Nephron (organoid): ENCODE measurements at regions not wholly inside any gene's neighbourhood (a gene's known extent, or its start where the extent isn't known, plus 50 kb on each side); places are given as distances from the start of the nearest gene placed in this dataset.
A peak's percentile ranks its signal among the peaks of the same experiment; 100 is the strongest.

Experiments used
- H3K27ac Mint-ChIP-seq, 3 experiments: 2 replicates each; pipeline ENCODE4 v1.8.0; 2020; ENCODE audit warnings: mixed read lengths in 3 of 3, mild to moderate bottlenecking in 2 of 3, moderate library complexity in 1 of 3
- H3K27me3 Mint-ChIP-seq: 2 replicates; pipeline ENCODE4 v1.8.0; 2021; ENCODE audit warnings: low read depth, mild to moderate bottlenecking, moderate library complexity, mixed read lengths
- H3K36me3 Mint-ChIP-seq: 2 replicates; pipeline ENCODE4 v1.8.0; 2020; ENCODE audit warnings: low read depth, mixed read lengths
- H3K4me1 Mint-ChIP-seq: 2 replicates; pipeline ENCODE4 v1.8.0; 2020; ENCODE audit warnings: mixed read lengths
- H3K4me3 Mint-ChIP-seq, 3 experiments: 2 replicates each; pipeline ENCODE4 v1.8.0; 2020; ENCODE audit warnings: mild to moderate bottlenecking in 3 of 3, mixed read lengths in 3 of 3, moderate library complexity in 2 of 3
- H3K9me3 Mint-ChIP-seq: 2 replicates; pipeline ENCODE4 v1.8.0; 2020; ENCODE audit warnings: mixed read lengths
- CTCF ChIP-seq, 3 experiments: fragments of 200-600 bp; sonication (generic); IDR thresholded peaks; one replicate each; pipeline ENCODE4 v1.5.0; 2021; ENCODE audit warnings: antibody characterized with exemption in 3 of 3; ENCODE audit not compliant: unreplicated experiment in 3 of 3

- TF ChIP-seq CTCF (IDR thresholded peaks at IDR 0.05; ENCODE audit: unreplicated experiment in 3 of 3): no peak
- H3K27me3 Mint-ChIP-seq: no peaks in the 10 kb centered on the region
- peaks cover 52% of the 10 kb centered on the region for H3K9me3 Mint-ChIP-seq
- H3K27ac Mint-ChIP-seq: no peak overlapping the region
- no peak overlapping the region for H3K4me3 Mint-ChIP-seq
- no peaks in the 10 kb centered on the region for H3K4me1 Mint-ChIP-seq
- H3K36me3 Mint-ChIP-seq: no peaks in the 10 kb centered on the region
Measured at GRCh38 chr7:153537271-153537670, 514.9 kb upstream of the DPP6 start.

DNA sequence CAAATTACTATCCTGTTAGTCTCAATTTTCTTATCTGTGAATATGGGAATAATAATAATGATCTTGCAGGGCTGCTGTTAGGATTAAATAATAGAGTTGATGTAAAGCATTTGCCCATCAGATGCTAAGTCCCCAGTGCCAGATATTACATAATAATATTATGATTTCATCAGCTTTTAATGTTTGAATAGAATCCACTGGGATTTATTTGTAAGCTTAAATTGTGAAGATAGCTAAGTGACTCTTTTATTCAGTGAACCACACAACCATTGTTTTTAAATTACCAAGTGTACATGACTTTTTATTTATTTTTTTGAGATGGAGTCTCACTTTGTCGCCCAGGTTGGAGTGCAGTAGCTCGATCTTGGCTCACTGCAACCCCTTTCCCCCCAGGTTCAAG, 510.3 kb upstream of the DPP6 start:
- Mint-ChIP-seq H3K4me1 (no peaks in the 10 kb centered on the region), H3K4me3 (no peak overlapping the region), H3K36me3 (no peaks in the 10 kb centered on the region), H3K9me3 (peaks cover 41% of the 10 kb centered on the region), H3K27me3 (no peaks in the 10 kb centered on the region), H3K27ac (no peak overlapping the region)
- TF ChIP-seq CTCF (IDR thresholded peaks at IDR 0.05; ENCODE audit: unreplicated experiment in 3 of 3): no peak

DNA sequence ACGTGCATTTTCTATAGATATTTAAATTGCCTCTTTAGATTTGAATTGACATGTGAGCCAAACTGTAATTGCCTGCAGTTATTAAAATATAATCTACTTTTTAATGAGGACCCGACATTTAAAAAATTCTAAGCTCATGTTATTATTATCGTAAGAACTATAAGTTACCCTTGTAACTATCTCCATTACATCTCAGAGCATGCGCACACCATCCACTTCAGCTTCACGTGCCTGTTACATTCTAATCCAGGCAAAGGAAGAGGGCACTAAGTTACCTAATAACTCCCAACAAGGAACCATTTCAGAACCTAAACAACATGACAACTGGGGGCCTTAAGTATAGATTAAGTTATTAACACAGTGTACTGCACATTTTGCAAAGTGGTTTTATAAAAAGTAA, 509.0 kb upstream of the DPP6 start:
- TF ChIP-seq CTCF (IDR thresholded peaks at IDR 0.05; ENCODE audit: unreplicated experiment in 3 of 3): no peak
- H3K4me3 Mint-ChIP-seq: no peak overlapping the region
- no peaks in the 10 kb centered on the region for H3K27me3 Mint-ChIP-seq
- peaks cover 34% of the 10 kb centered on the region for H3K9me3 Mint-ChIP-seq
- no peak overlapping the region for H3K27ac Mint-ChIP-seq
- no peaks in the 10 kb centered on the region for H3K4me1 Mint-ChIP-seq
- H3K36me3 Mint-ChIP-seq: no peaks in the 10 kb centered on the region

DNA sequence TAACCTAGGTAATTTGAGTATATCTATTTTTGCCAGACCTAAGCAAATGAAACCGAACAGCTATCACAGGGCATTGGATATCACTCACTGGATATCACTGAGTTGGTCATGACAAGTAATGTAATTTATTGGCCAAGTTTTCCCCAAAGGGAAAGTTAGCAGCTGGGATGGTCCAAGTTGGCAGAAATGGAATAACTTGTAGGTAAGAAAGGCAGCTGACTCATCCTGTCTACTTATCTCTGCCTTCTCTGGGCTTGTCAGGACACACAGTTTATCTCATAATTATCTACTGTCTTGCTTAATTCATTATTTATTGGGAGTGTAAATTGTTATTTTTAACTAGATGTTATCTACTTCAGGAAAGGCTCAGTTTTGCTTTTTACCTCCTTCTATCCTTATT, 502.0 kb upstream of the DPP6 start:
- Mint-ChIP-seq H3K4me1 (no peaks in the 10 kb centered on the region), H3K4me3 (no peak overlapping the region), H3K9me3 (peaks cover 33% of the 10 kb centered on the region), H3K36me3 (no peaks in the 10 kb centered on the region), H3K27ac (no peak overlapping the region), H3K27me3 (no peaks in the 10 kb centered on the region)
- TF ChIP-seq CTCF (IDR thresholded peaks at IDR 0.05; ENCODE audit: unreplicated experiment in 3 of 3): no peak

DNA sequence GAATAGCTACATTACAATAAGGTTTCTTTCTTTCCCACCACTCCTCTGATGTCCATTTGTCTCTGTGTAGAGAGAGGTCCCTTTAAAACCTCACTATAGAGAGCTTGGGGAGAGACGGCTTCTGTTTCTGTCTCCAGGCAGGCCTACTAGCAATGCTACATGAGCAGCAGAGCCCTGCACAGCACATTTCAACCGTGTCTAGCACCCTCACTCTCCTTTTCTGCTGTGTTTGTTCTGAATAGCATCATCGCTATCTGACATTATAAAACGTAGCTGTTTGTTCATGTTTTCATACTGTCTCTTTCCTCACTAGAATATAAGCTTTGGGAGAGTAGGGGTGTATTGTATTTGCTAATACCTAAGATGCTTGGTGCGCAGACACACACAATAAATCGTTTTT, 487.8 kb upstream of the DPP6 start:
- TF ChIP-seq CTCF (IDR thresholded peaks at IDR 0.05; ENCODE audit: unreplicated experiment in 3 of 3): no peak
- Mint-ChIP-seq H3K9me3 (peaks cover 56% of the 10 kb centered on the region), H3K4me3 (no peak overlapping the region), H3K27me3 (no peaks in the 10 kb centered on the region), H3K27ac (peak overlapping the region in 1 of 3 experiments; percentile 3), H3K4me1 (peaks cover 5% of the 10 kb centered on the region), H3K36me3 (peaks cover 3% of the 10 kb centered on the region)

DNA sequence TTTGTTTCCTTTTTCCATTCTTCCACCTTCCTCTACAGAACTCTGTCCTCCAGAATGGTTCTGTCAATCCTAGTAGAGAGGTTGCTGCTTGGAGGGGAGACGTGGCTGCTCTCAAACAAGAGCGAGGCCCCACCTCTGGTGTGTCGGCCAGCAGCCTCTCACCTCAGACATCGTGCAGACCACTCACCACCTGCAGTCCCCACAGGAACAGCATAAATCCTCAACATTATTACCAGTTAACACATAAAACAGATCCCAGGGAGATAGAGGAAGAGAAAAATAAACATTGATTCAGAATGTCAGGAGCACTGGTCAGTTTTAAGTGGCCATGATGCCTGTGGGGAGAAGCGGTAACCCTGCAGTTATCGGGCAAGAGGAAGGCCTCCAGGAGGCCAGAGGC, 485.9 kb upstream of the DPP6 start:
- Mint-ChIP-seq H3K27ac (no peak overlapping the region), H3K4me1 (peaks cover 5% of the 10 kb centered on the region), H3K9me3 (peaks cover 61% of the 10 kb centered on the region), H3K36me3 (peaks cover 6% of the 10 kb centered on the region), H3K4me3 (no peak overlapping the region), H3K27me3 (no peaks in the 10 kb centered on the region)
- TF ChIP-seq CTCF (IDR thresholded peaks at IDR 0.05; ENCODE audit: unreplicated experiment in 3 of 3): no peak
